MG63 (cell line): ENCODE measurements at regions not wholly inside any gene's neighbourhood (a gene's known extent, or its start where the extent isn't known, plus 50 kb on each side); places are given as distances from the start of the nearest gene placed in this dataset.
"Not testable (repeated sequence)": the region's sequence is repeated elsewhere in the genome, so short reads cannot be mapped to it uniquely, and the experiment has no call there.

Source experiments
- DNase-seq: peaks from one replicate; pipeline ENCODE4 v3.0.0-alpha.2; 2020
- H3K27me3 ChIP-seq: fragments of 250-450 bp; sonication (Bioruptor Pico); 2 replicates; pipeline ENCODE4 v1.5.1; 2020; ENCODE audit warnings: mild to moderate bottlenecking, moderate library complexity
- H3K36me3 ChIP-seq: fragments of 250-450 bp; sonication (Bioruptor Pico); 2 replicates; pipeline ENCODE4 v1.5.1; 2020; ENCODE audit warnings: mild to moderate bottlenecking, moderate library complexity
- H3K4me3 ChIP-seq: fragments of 250-450 bp; sonication (Bioruptor Pico); 2 replicates; pipeline ENCODE4 v1.5.1; 2020; ENCODE audit warnings: mild to moderate bottlenecking, moderate library complexity
- H3K9me3 ChIP-seq: fragments of 250-450 bp; sonication (Bioruptor Pico); 2 replicates; pipeline ENCODE4 v1.5.1; 2020; ENCODE audit warnings: mild to moderate bottlenecking, moderate library complexity

GRCh38 chr10:23927576-23928325 is 281.2 kb upstream of the KIAA1217 start:
- no peaks in the 10 kb centered on the region for H3K27me3 ChIP-seq
- H3K4me3 ChIP-seq = no peak overlapping the region
- no peak for DNase-seq
- no peaks in the 10 kb centered on the region for H3K36me3 ChIP-seq
- H3K9me3 ChIP-seq = no peaks in the 10 kb centered on the region

DNA sequence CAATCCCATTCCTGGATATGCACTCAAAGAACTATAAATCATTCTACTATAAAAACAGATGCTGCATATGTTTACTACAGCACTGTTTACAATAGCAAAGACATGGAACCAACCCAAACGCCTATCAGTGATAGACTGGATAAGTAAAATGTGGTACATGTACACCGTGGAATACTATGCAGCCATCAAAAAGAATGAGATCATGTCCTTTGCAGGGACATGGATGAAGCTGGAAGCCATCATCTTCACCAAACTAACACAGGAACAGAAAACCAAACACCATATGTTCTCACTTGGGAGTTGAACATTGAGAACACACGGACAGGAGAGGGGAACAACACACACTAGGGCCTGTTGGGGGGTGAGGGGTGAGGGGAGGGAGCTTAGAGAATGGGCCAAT is 274.9 kb upstream of the KIAA1217 start:
- not testable (repeated sequence) for H3K27me3 ChIP-seq, H3K9me3 ChIP-seq, H3K36me3 ChIP-seq, DNase-seq, H3K4me3 ChIP-seq

DNA sequence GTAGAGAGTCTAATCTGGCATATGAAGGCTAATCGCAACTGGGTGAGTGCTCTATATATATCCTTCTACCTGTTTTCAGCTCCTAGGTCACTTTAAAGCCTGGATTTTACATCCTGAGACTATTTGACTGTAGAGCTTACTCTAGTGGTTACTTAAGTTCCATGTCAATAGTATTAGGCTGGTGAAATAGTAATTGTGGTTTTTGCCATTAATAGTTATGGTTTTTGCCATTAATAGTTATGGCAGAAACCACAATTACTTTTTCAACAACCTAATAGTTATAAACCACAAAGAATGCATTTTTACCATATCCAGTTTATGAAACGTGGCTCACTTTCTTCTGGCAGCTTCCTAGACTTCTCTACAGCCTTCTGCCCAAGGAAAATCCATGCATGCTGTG is 263.1 kb upstream of the KIAA1217 start:
- no peak for DNase-seq
- Histone ChIP-seq H3K9me3 (no peaks in the 10 kb centered on the region), H3K36me3 (no peaks in the 10 kb centered on the region), H3K27me3 (no peaks in the 10 kb centered on the region), H3K4me3 (no peak overlapping the region)

DNA sequence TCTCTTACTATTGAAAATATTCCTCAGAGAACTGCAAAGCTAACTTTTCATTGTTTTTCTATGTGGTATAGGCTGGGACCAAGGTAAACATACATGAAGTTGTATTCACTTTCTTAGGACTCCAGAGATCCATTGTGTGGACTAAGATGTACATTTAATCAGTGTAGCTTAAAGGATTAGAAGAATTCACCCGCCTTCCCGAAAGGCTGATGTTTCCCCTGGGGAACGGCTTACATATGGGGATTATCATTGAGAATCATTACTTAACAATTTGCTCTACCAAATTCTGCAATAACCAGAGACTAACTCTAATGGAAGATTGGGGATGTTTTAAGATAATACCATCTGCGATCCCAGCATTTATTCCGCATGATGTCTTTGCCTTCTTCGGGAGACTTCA is 257.1 kb upstream of the KIAA1217 start:
- Histone ChIP-seq H3K4me3 (no peak overlapping the region), H3K27me3 (no peaks in the 10 kb centered on the region), H3K9me3 (no peaks in the 10 kb centered on the region), H3K36me3 (no peaks in the 10 kb centered on the region)
- DNase-seq = no peak

DNA sequence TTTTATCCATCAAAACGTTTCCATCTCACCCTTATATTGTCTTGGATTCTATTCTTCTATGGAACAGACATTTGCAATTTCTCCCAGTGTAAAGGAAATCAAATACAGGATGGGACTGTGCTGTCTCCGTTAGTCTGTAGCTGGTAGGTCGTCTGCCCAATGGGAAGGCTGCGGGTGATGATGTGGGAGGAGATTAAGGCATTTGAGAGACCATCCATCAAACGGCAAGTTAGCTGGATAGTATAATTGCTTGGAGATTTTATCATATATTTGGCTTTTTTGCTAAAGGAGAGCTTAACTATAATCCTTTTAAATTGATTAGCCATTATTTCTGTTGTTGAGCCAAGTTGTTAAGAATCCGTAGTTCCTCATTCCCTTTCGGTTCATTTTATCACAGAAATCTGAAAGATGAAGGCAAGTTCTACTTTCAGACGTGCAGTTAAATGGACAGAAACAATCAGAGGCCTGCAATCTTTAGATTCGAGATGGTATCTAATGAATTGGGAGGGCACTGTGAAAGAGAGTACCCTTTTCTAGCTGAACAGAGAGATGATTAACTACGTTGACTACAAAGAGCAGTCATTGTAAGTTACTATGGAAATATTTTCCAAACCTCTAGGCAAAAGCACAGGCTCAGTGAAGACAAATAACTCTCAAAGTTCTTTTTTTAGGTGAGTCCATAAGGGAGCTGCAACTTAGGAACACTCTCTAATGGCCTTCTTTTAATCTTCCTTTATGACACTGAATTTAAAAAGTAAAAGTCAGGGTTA is 253.3 kb upstream of the KIAA1217 start:
- no peaks in the 10 kb centered on the region for H3K27me3 ChIP-seq
- no peak for DNase-seq
- no peaks in the 10 kb centered on the region for H3K36me3 ChIP-seq
- no peak overlapping the region for H3K4me3 ChIP-seq
- H3K9me3 ChIP-seq = no peaks in the 10 kb centered on the region

DNA sequence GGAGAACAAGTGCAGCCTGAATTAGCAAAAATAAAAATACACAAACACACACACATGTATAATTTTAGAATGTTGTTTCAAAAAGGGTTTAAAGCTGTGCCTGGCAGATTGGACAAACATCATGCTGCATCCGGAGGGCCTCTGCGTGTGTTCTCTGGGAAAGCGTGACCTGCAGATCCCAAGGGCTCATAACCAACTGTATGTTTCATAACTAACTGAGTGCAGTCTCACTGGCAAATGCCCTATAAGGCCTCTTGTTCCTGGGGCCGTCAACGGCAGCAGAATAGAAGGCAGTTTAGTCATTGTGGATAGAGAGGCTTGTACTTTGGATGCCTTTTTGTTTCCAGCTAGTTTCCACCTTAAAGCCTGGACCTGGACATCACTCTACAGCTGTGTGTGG is 243.8 kb upstream of the KIAA1217 start:
- Histone ChIP-seq H3K4me3 (no peak overlapping the region), H3K9me3 (no peaks in the 10 kb centered on the region), H3K36me3 (no peaks in the 10 kb centered on the region), H3K27me3 (no peaks in the 10 kb centered on the region)
- no peak for DNase-seq

GRCh38 chr10:23965880-23966279 is 243.1 kb upstream of the KIAA1217 start:
- H3K27me3 ChIP-seq = no peaks in the 10 kb centered on the region
- H3K36me3 ChIP-seq = no peaks in the 10 kb centered on the region
- no peak overlapping the region for H3K4me3 ChIP-seq
- no peak for DNase-seq
- no peaks in the 10 kb centered on the region for H3K9me3 ChIP-seq

DNA sequence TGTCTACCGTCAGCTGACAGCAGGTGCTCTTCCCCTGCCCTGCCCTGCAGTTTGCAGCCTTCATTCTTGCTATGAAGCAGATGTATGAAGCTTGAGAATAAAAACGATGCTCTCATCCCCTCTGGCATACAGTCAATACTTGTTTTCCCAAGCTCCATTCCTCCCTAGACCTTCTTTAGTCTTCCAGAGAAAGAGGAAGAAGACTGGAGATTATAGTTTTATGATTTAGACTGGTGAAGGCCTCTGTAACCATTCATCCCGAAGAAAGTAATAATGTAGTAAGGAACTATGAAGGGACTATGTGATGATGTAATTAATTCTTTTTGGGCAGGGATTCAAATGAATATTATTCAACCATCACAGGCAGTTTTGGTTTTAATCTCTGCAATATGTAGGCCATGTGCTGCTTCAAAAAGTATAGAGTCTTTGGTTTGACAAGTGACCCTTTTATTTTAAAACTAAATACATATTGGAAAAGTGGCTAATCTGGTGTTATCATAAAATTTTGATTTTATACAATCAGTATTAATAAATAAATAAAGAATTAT is 242.4 kb upstream of the KIAA1217 start:
- no peak overlapping the region for H3K4me3 ChIP-seq

DNA sequence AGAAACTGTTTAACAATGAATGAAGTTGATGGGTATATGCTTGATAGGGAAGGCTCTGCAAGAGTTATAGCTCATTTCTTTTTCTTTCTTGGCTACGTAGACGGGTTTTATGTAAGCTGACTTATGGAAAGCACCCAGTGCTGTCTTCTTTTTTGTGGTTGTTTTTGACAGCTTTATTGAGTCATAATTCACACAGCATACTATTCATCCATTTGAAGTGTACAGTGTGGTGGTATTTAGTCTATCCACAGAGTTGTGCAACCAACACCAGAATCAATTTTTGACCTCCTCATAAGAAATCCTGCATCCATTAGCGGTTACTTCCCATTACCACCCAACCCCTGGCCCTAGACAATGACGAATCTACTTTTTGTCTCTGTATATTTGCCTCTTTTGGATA is 240.6 kb upstream of the KIAA1217 start:
- Histone ChIP-seq H3K36me3 (no peaks in the 10 kb centered on the region), H3K4me3 (no peak overlapping the region), H3K9me3 (no peaks in the 10 kb centered on the region), H3K27me3 (no peaks in the 10 kb centered on the region)
- no peak for DNase-seq

More for the DNA sequence above, 242.4 kb upstream of the KIAA1217 start:
- Histone ChIP-seq H3K27me3 (no peaks in the 10 kb centered on the region), H3K36me3 (no peaks in the 10 kb centered on the region), H3K9me3 (no peaks in the 10 kb centered on the region)
- no peak for DNase-seq

GRCh38 chr10:23974746-23975272 is 234.1 kb upstream of the KIAA1217 start:
- Histone ChIP-seq H3K4me3 (no peak overlapping the region), H3K9me3 (no peaks in the 10 kb centered on the region), H3K27me3 (no peaks in the 10 kb centered on the region), H3K36me3 (no peaks in the 10 kb centered on the region)
- no peak for DNase-seq

- Histone ChIP-seq H3K27me3 (no peaks in the 10 kb centered on the region), H3K4me3 (no peak overlapping the region), H3K9me3 (no peaks in the 10 kb centered on the region), H3K36me3 (no peaks in the 10 kb centered on the region)
- no peak for DNase-seq
These were observed 233.5 kb upstream of the KIAA1217 start for GRCh38 chr10:23975431-23975830.

- no peak for DNase-seq
- Histone ChIP-seq H3K27me3 (no peaks in the 10 kb centered on the region), H3K36me3 (no peaks in the 10 kb centered on the region), H3K9me3 (no peaks in the 10 kb centered on the region), H3K4me3 (no peak overlapping the region)
These were observed 232.7 kb upstream of the KIAA1217 start for GRCh38 chr10:23976275-23976674.

- Histone ChIP-seq H3K36me3 (no peaks in the 10 kb centered on the region), H3K27me3 (no peaks in the 10 kb centered on the region), H3K4me3 (no peak overlapping the region), H3K9me3 (no peaks in the 10 kb centered on the region)
- no peak for DNase-seq
These were observed 230.6 kb upstream of the KIAA1217 start for GRCh38 chr10:23978317-23978716.

- Histone ChIP-seq H3K9me3 (no peaks in the 10 kb centered on the region), H3K27me3 (no peaks in the 10 kb centered on the region), H3K36me3 (no peaks in the 10 kb centered on the region), H3K4me3 (no peak overlapping the region)
- no peak for DNase-seq
These were observed 228.8 kb upstream of the KIAA1217 start for GRCh38 chr10:23980094-23980493.

GRCh38 chr10:23981520-23982309 is 227.2 kb upstream of the KIAA1217 start:
- Histone ChIP-seq H3K36me3 (no peaks in the 10 kb centered on the region), H3K4me3 (no peak overlapping the region), H3K27me3 (no peaks in the 10 kb centered on the region), H3K9me3 (no peaks in the 10 kb centered on the region)
- DNase-seq = no peak

DNA sequence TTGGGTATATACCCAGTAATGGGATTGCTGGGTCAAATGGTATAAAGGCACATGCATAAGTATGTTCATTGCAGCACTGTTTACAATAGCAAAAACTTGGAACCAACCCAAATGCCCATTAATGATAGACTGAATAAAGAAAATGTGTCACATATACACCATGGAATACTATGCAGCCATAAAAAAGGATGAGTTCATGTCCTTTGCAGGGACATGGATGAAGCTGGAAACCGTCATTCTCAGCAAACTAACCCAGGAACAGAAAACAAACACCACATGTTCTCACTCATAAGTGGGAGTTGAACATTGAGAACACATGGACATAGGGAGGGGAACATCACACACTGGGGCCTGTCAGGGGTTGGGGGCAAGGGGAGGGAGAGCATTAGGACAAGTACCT is 224.5 kb upstream of the KIAA1217 start:
- not testable (repeated sequence) for H3K9me3 ChIP-seq, H3K27me3 ChIP-seq, DNase-seq, H3K4me3 ChIP-seq, H3K36me3 ChIP-seq

GRCh38 chr10:23988006-23988405 is 220.9 kb upstream of the KIAA1217 start:
- no peaks in the 10 kb centered on the region for H3K36me3 ChIP-seq
- no peak for DNase-seq
- no peak overlapping the region for H3K4me3 ChIP-seq
- H3K9me3 ChIP-seq = no peaks in the 10 kb centered on the region
- no peaks in the 10 kb centered on the region for H3K27me3 ChIP-seq
